ENCODE measurements at regions not wholly inside any gene's neighbourhood (a gene's known extent, or its start where the extent isn't known, plus 50 kb on each side); places are given as distances from the start of the nearest gene placed in this dataset.

DNA sequence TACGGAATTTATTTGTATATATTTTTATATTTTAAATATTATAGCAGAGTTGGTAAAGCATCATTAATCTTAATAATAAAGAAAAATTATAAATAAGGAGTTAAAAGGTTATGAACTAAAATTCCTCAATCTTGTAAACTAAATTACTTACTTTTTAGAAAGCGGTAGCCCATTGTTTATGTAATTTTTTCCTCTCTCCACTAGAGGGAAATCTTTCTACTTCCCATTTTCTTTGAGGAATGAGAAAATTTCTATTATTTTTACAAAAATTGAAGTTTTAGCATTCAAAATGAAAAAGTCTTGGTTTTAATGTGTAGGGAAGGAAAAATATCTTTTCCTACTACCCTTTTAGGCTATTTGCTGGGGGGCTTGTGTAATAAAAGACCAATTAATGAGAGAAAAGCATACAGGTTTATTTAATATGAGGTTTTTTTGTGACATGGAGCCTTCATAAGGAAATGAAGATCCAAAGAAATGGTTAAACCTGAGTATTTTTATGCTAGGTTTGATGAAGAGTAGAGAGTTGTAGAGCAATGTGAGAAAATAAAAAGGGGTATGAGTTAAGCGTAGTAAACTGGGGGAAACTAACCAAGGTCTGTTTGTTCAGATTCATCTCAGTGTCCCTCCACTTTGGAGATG lies 68.7 kb upstream of the ADAD1 start:
- DNase-seq: no peak

DNA sequence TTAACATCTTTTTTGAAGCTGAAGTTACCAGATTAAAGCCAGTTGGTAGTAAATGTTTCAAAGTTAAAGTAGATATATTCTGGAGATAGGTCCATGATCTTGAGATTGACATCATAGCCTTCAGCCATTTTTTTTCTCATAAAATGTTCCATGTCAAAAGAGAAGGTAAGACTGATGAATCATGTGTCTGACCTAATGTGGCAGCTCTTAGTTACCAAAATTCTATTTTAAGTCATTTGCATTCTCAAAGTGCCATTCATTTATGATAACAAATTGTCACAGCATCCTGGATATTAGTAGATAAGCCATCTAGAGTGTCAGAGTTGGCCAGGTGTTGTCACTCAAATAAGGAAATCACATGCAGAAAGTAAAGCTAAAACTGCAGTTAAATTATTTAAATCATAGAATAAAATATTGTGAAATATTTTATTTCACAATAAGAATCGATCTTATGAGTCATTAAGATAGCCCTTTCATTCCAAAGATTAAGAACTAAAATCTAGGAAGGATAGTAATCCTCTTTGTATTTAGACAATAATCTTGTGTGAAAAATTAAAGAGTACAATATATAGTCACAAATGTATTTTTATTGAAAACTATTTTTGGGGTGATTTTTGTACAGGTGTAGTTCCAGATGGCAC lies 65.7 kb upstream of the ADAD1 start:
- no peak for DNase-seq

GRCh38 chr4:122326908-122327307 lies 51.9 kb upstream of the ADAD1 start:
- DNase-seq: no peak

- no peak for DNase-seq
These were observed 49.9 kb upstream of the ADAD1 start for GRCh38 chr4:122328893-122329292.
